GM23338 (cell line): ENCODE measurements at regions not wholly inside any gene's neighbourhood (a gene's known extent, or its start where the extent isn't known, plus 50 kb on each side); places are given as distances from the start of the nearest gene placed in this dataset.

ENCODE experiments used
- ATAC-seq: fragments of 200-7000 bp; cut with Tn5 transposase; 3 replicates; pipeline ENCODE4 v1.9.1; 2020
- DNase-seq: peaks from one replicate; pipeline ENCODE4 v3.0.0-alpha.2; 2015; ENCODE audit warnings: low spot score
- H2AFZ ChIP-seq: fragments of 200-600 bp; sonication (generic); 2 replicates; pipeline ENCODE4 v1.8.0; 2016; ENCODE audit warnings: antibody characterized with exemption, mild to moderate bottlenecking, moderate library complexity
- H3F3A ChIP-seq: fragments of 200-600 bp; sonication (generic); replicated peaks from 2 replicates; pipeline ENCODE4 v1.8.0; 2017; ENCODE audit warnings: antibody characterized with exemption, mixed run types, low read depth
- H3K27ac ChIP-seq: fragments of 200-600 bp; sonication (generic); 2 replicates; pipeline ENCODE4 v1.6.1; 2016; ENCODE audit warnings: low read depth
- H3K27me3 ChIP-seq: fragments of 200-600 bp; sonication (generic); 2 replicates; pipeline ENCODE4 v1.8.0; 2016; ENCODE audit warnings: mild to moderate bottlenecking, mixed run types, moderate library complexity; ENCODE audit not compliant: insufficient read depth
- H3K36me3 ChIP-seq: fragments of 200-600 bp; sonication (generic); 2 replicates; pipeline ENCODE4 v1.8.0; 2016; ENCODE audit warnings: mild to moderate bottlenecking; ENCODE audit not compliant: insufficient read depth
- H3K4me1 ChIP-seq: fragments of 200-600 bp; sonication (generic); 2 replicates; pipeline ENCODE4 v1.8.0; 2016; ENCODE audit warnings: mild to moderate bottlenecking, moderate library complexity; ENCODE audit not compliant: insufficient read depth
- H3K4me2 ChIP-seq: fragments of 200-600 bp; sonication (generic); 2 replicates; pipeline ENCODE4 v1.7.1; 2017; ENCODE audit warnings: mixed run types
- H3K4me3 ChIP-seq: fragments of 200-600 bp; sonication (generic); 2 replicates; pipeline ENCODE4 v1.6.1; 2016; ENCODE audit warnings: mixed run types
- H3K79me2 ChIP-seq: fragments of 200-600 bp; sonication (generic); replicated peaks from 2 replicates; pipeline ENCODE4 v1.8.0; 2017; ENCODE audit warnings: mild to moderate bottlenecking; ENCODE audit not compliant: insufficient read depth
- H3K9me2 ChIP-seq: fragments of 200-600 bp; sonication (generic); 2 replicates; pipeline ENCODE4 v1.8.0; 2017; ENCODE audit not compliant: insufficient read depth
- H4K20me1 ChIP-seq: fragments of 200-600 bp; sonication (generic); replicated peaks from 2 replicates; pipeline ENCODE4 v1.8.0; 2017; ENCODE audit warnings: mild to moderate bottlenecking; ENCODE audit not compliant: insufficient read depth
- H3K27ac Mint-ChIP-seq: 2 replicates; pipeline ENCODE4 v1.8.0; 2020; ENCODE audit warnings: inconsistent platforms, mild to moderate bottlenecking, moderate library complexity, mixed read lengths
- H3K27me3 Mint-ChIP-seq: 3 replicates; pipeline ENCODE4 v1.8.0; 2022; ENCODE audit warnings: low read depth, mild to moderate bottlenecking, moderate library complexity, mixed read lengths, inconsistent platforms; ENCODE audit not compliant: insufficient read depth, poor library complexity
- H3K36me3 Mint-ChIP-seq: 3 replicates; pipeline ENCODE4 v1.8.0; 2021; ENCODE audit warnings: low read depth, mild to moderate bottlenecking, inconsistent platforms, moderate library complexity, mixed read lengths
- H3K4me1 Mint-ChIP-seq: 3 replicates; pipeline ENCODE4 v1.8.0; 2020; ENCODE audit warnings: mild to moderate bottlenecking, inconsistent platforms, mixed read lengths
- H3K4me3 Mint-ChIP-seq: 3 replicates; pipeline ENCODE4 v1.8.0; 2021; ENCODE audit warnings: moderate library complexity, mild to moderate bottlenecking, inconsistent platforms, mixed read lengths
- H3K9me3 Mint-ChIP-seq: 3 replicates; pipeline ENCODE4 v1.8.0; 2020; ENCODE audit warnings: moderate library complexity, mild to moderate bottlenecking, inconsistent platforms, mixed read lengths
- CREB1 ChIP-seq: fragments of 250-450 bp; sonication (Bioruptor Pico); IDR thresholded peaks from 2 replicates; pipeline ENCODE4 v1.5.0; 2020; ENCODE audit warnings: low read depth, mild to moderate bottlenecking, moderate library complexity
- EZH2 ChIP-seq: fragments of 200-600 bp; sonication (generic); IDR thresholded peaks from one replicate; pipeline ENCODE4 v1.8.0; 2017; ENCODE audit warnings: antibody characterized with exemption, mild to moderate bottlenecking, low read depth; ENCODE audit not compliant: unreplicated experiment
- EZH2phosphoT487 ChIP-seq: fragments of 200-600 bp; sonication (generic); IDR thresholded peaks from one replicate; pipeline ENCODE4 v1.8.1; 2018; ENCODE audit warnings: antibody characterized with exemption; ENCODE audit not compliant: unreplicated experiment
- JUNB ChIP-seq: IDR thresholded peaks from one replicate; pipeline ENCODE4 v1.6.1; 2016; ENCODE audit warnings: antibody characterized with exemption; ENCODE audit not compliant: unreplicated experiment
- NANOG ChIP-seq: IDR thresholded peaks from 2 replicates; pipeline ENCODE4 v1.6.1; 2016; ENCODE audit warnings: antibody characterized with exemption, borderline replicate concordance
- POLR2AphosphoS5 ChIP-seq: IDR thresholded peaks from 2 replicates; pipeline ENCODE4 v1.6.1; 2016; ENCODE audit warnings: antibody characterized with exemption, low read depth
- STAT1 ChIP-seq: IDR thresholded peaks from one replicate; pipeline ENCODE4 v1.6.1; 2016; ENCODE audit warnings: antibody characterized with exemption; ENCODE audit not compliant: unreplicated experiment
- ZNF114 ChIP-seq: fragments of 250-450 bp; sonication (Bioruptor Pico); IDR thresholded peaks from 2 replicates; pipeline ENCODE4 v1.5.0; 2020; ENCODE audit warnings: mild to moderate bottlenecking, moderate library complexity
- ZNF331 ChIP-seq: fragments of 250-450 bp; sonication (Bioruptor Pico); IDR thresholded peaks from 2 replicates; pipeline ENCODE4 v1.5.0; 2020; ENCODE audit warnings: low read depth, mild to moderate bottlenecking, moderate library complexity
- TF ChIP-seq, protein P1 (sequence below), 2 experiments: fragments of 200-600 bp in 1 of 2; sonication (generic) in 1 of 2; conservative IDR thresholded peaks; 2 replicates each; pipeline versions ENCODE4 v1.5.1 to v1.6.1; 2016 to 2017; ENCODE audit warnings: antibody characterized with exemption in 2 of 2, low read depth in 2 of 2, mild to moderate bottlenecking in 2 of 2, moderate library complexity in 1 of 2
- TF ChIP-seq, protein P2 (sequence below): IDR thresholded peaks from one replicate; pipeline ENCODE4 v1.6.1; 2018; ENCODE audit warnings: antibody characterized with exemption; ENCODE audit not compliant: unreplicated experiment
- TF ChIP-seq, protein P3 (sequence below): IDR thresholded peaks from 2 replicates; pipeline ENCODE4 v1.6.1; 2016; ENCODE audit warnings: antibody characterized with exemption
- TF ChIP-seq, protein P4 (sequence below): fragments of 250-450 bp; sonication (Bioruptor Pico); IDR thresholded peaks from 2 replicates; pipeline ENCODE4 v1.5.0; 2020; ENCODE audit warnings: mild to moderate bottlenecking, moderate library complexity

DNA sequence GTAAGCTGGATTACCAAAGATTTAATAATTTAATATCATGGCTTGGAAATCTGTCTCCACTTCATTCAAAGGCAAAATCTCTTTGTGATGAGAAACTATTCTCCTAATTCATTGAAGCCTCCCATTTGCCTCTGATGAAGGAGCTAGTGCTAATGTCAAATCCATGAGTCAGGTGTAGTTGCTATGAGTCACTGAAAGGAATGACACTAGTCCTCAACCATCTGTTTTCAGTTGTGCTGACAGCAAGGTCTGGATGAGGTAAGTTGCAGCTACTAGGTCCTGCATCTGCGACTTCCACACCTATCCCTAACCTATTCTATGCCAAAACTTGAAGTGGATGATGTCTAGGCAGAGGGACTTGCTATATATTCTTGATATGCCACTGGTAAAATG lies 324.0 kb upstream of the UBE2E3 start:
- ATAC-seq (no peak), DNase-seq (no peak)
- Histone ChIP-seq H3K36me3 (no peaks in the 10 kb centered on the region), H3K9me2 (no peaks in the 10 kb centered on the region), H3F3A (no peaks in the 10 kb centered on the region), H3K79me2 (no peaks in the 10 kb centered on the region), H3K27me3 (no peaks in the 10 kb centered on the region), H3K4me1 (0 out of 2 replicates have a peak, but pooled peaks cover 3% of the 10 kb centered on the region), H2AFZ (no peak overlapping the region), H3K4me3 (no peak overlapping the region), H4K20me1 (no peaks in the 10 kb centered on the region), H3K4me2 (no peak overlapping the region), H3K27ac (no peak overlapping the region)
- Mint-ChIP-seq H3K27me3 (peaks cover 2% of the 10 kb centered on the region), H3K36me3 (no peaks in the 10 kb centered on the region), H3K27ac (no peak overlapping the region), H3K4me1 (peaks cover 14% of the 10 kb centered on the region), H3K4me3 (no peak overlapping the region), H3K9me3 (no peaks in the 10 kb centered on the region)
- TF ChIP-seq STAT1 (no peak), CREB1 (CRISPR knock-in tag) (no peak), EZH2phosphoT487 (no peak), JUNB (no peak), EZH2 (no peak), POLR2AphosphoS5 (no peak), NANOG (no peak), ZNF114 (no peak), ZNF331 (CRISPR knock-in tag) (no peak)
- TF ChIP-seq, protein P1, sequence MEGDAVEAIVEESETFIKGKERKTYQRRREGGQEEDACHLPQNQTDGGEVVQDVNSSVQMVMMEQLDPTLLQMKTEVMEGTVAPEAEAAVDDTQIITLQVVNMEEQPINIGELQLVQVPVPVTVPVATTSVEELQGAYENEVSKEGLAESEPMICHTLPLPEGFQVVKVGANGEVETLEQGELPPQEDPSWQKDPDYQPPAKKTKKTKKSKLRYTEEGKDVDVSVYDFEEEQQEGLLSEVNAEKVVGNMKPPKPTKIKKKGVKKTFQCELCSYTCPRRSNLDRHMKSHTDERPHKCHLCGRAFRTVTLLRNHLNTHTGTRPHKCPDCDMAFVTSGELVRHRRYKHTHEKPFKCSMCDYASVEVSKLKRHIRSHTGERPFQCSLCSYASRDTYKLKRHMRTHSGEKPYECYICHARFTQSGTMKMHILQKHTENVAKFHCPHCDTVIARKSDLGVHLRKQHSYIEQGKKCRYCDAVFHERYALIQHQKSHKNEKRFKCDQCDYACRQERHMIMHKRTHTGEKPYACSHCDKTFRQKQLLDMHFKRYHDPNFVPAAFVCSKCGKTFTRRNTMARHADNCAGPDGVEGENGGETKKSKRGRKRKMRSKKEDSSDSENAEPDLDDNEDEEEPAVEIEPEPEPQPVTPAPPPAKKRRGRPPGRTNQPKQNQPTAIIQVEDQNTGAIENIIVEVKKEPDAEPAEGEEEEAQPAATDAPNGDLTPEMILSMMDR (conservative IDR thresholded peaks at IDR 0.05; ENCODE audit: low read depth in 2 of 2), result no peak
- TF ChIP-seq, protein P2, sequence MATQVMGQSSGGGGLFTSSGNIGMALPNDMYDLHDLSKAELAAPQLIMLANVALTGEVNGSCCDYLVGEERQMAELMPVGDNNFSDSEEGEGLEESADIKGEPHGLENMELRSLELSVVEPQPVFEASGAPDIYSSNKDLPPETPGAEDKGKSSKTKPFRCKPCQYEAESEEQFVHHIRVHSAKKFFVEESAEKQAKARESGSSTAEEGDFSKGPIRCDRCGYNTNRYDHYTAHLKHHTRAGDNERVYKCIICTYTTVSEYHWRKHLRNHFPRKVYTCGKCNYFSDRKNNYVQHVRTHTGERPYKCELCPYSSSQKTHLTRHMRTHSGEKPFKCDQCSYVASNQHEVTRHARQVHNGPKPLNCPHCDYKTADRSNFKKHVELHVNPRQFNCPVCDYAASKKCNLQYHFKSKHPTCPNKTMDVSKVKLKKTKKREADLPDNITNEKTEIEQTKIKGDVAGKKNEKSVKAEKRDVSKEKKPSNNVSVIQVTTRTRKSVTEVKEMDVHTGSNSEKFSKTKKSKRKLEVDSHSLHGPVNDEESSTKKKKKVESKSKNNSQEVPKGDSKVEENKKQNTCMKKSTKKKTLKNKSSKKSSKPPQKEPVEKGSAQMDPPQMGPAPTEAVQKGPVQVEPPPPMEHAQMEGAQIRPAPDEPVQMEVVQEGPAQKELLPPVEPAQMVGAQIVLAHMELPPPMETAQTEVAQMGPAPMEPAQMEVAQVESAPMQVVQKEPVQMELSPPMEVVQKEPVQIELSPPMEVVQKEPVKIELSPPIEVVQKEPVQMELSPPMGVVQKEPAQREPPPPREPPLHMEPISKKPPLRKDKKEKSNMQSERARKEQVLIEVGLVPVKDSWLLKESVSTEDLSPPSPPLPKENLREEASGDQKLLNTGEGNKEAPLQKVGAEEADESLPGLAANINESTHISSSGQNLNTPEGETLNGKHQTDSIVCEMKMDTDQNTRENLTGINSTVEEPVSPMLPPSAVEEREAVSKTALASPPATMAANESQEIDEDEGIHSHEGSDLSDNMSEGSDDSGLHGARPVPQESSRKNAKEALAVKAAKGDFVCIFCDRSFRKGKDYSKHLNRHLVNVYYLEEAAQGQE, result no peak
- TF ChIP-seq, protein P3, sequence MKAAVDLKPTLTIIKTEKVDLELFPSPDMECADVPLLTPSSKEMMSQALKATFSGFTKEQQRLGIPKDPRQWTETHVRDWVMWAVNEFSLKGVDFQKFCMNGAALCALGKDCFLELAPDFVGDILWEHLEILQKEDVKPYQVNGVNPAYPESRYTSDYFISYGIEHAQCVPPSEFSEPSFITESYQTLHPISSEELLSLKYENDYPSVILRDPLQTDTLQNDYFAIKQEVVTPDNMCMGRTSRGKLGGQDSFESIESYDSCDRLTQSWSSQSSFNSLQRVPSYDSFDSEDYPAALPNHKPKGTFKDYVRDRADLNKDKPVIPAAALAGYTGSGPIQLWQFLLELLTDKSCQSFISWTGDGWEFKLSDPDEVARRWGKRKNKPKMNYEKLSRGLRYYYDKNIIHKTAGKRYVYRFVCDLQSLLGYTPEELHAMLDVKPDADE, result no peak
- TF ChIP-seq, protein P4, sequence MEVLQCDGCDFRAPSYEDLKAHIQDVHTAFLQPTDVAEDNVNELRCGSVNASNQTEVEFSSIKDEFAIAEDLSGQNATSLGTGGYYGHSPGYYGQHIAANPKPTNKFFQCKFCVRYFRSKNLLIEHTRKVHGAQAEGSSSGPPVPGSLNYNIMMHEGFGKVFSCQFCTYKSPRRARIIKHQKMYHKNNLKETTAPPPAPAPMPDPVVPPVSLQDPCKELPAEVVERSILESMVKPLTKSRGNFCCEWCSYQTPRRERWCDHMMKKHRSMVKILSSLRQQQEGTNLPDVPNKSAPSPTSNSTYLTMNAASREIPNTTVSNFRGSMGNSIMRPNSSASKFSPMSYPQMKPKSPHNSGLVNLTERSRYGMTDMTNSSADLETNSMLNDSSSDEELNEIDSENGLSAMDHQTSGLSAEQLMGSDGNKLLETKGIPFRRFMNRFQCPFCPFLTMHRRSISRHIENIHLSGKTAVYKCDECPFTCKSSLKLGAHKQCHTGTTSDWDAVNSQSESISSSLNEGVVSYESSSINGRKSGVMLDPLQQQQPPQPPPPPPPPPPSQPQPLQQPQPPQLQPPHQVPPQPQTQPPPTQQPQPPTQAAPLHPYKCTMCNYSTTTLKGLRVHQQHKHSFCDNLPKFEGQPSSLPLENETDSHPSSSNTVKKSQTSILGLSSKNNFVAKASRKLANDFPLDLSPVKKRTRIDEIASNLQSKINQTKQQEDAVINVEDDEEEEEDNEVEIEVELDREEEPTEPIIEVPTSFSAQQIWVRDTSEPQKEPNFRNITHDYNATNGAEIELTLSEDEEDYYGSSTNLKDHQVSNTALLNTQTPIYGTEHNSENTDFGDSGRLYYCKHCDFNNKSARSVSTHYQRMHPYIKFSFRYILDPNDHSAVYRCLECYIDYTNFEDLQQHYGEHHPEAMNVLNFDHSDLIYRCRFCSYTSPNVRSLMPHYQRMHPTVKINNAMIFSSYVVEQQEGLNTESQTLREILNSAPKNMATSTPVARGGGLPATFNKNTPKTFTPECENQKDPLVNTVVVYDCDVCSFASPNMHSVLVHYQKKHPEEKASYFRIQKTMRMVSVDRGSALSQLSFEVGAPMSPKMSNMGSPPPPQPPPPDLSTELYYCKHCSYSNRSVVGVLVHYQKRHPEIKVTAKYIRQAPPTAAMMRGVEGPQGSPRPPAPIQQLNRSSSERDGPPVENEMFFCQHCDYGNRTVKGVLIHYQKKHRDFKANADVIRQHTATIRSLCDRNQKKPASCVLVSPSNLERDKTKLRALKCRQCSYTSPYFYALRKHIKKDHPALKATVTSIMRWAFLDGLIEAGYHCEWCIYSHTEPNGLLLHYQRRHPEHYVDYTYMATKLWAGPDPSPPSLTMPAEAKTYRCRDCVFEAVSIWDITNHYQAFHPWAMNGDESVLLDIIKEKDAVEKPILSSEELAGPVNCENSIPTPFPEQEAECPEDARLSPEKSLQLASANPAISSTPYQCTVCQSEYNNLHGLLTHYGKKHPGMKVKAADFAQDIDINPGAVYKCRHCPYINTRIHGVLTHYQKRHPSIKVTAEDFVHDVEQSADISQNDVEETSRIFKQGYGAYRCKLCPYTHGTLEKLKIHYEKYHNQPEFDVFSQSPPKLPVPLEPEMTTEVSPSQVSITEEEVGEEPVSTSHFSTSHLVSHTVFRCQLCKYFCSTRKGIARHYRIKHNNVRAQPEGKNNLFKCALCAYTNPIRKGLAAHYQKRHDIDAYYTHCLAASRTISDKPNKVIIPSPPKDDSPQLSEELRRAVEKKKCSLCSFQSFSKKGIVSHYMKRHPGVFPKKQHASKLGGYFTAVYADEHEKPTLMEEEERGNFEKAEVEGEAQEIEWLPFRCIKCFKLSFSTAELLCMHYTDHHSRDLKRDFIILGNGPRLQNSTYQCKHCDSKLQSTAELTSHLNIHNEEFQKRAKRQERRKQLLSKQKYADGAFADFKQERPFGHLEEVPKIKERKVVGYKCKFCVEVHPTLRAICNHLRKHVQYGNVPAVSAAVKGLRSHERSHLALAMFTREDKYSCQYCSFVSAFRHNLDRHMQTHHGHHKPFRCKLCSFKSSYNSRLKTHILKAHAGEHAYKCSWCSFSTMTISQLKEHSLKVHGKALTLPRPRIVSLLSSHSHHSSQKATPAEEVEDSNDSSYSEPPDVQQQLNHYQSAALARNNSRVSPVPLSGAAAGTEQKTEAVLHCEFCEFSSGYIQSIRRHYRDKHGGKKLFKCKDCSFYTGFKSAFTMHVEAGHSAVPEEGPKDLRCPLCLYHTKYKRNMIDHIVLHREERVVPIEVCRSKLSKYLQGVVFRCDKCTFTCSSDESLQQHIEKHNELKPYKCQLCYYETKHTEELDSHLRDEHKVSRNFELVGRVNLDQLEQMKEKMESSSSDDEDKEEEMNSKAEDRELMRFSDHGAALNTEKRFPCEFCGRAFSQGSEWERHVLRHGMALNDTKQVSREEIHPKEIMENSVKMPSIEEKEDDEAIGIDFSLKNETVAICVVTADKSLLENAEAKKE (CRISPR knock-in tag), result no peak
